Spinal cord (tissue), 9 donors: ENCODE measurements at regions not wholly inside any gene's neighbourhood (a gene's known extent, or its start where the extent isn't known, plus 50 kb on each side); places are given as distances from the start of the nearest gene placed in this dataset.
"Not testable (repeated sequence)": the region's sequence is repeated elsewhere in the genome, so short reads cannot be mapped to it uniquely, and the experiment has no call there.

ENCODE experiments used
- DNase-seq, 6 donors: peaks; one replicate each; pipeline versions ENCODE4 v3.0.0 to v3.0.0-alpha.2; 2013 to 2015; ENCODE audit warnings: low spot score in 6 of 6, low read depth in 4 of 6
- H3K27ac ChIP-seq: one replicate; pipeline ENCODE4 v1.5.1; 2013; ENCODE audit warnings: low read depth, low read length, control low read depth
- H3K27me3 ChIP-seq: one replicate; pipeline ENCODE4 v1.6.1; 2013; ENCODE audit warnings: low read length; ENCODE audit not compliant: control insufficient read depth, insufficient read depth
- H3K36me3 ChIP-seq: one replicate; pipeline ENCODE4 v1.6.1; 2013; ENCODE audit warnings: low read length; ENCODE audit not compliant: control insufficient read depth, insufficient read depth
- H3K4me1 ChIP-seq: one replicate; pipeline ENCODE4 v1.6.1; 2013; ENCODE audit warnings: low read length; ENCODE audit not compliant: control insufficient read depth, insufficient read depth
- H3K4me3 ChIP-seq: one replicate; pipeline ENCODE4 v1.5.1; 2013; ENCODE audit warnings: low read depth, low read length, control low read depth
- H3K9me3 ChIP-seq: one replicate; pipeline ENCODE4 v1.6.1; 2013; ENCODE audit warnings: low read length; ENCODE audit not compliant: control insufficient read depth, insufficient read depth
- WGBS: methylation state at CpG from one replicate; pipeline ENCODE4 v1.1.5; 2013; ENCODE audit warnings: missing lambda C conversion rate; ENCODE audit not compliant: insufficient coverage; 5-methylcytosine and 5-hydroxymethylcytosine counted together
- donor health status: healthy.

GRCh38 chr15:35181538-35181937 lies 96.4 kb upstream of the NANOGP8 start:
- H3K27ac ChIP-seq = no peak overlapping the region
- DNase-seq = no peak
- no peak overlapping the region for H3K4me3 ChIP-seq
- H3K9me3 ChIP-seq = no peaks in the 10 kb centered on the region
- no peaks in the 10 kb centered on the region for H3K4me1 ChIP-seq
- no peaks in the 10 kb centered on the region for H3K36me3 ChIP-seq
- H3K27me3 ChIP-seq = no peaks in the 10 kb centered on the region

DNA sequence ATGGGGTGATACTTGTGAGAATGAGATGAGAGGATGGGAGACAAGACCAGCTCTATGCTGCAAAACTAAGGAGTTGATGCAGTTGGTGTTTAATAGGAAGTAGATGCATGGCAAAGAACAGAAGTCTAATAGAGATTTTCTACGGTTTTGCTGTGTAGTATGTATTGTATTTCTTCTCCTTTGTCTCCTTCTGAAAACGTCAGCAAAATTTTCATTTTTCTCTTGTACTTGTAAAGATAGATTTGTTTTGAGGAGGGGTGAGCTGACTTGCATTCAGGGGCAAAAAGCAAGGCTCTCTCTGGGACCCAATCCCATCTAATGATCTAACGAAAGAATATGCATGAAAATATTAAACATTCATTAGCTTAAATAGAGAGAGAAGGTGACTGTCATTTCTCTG lies 94.6 kb upstream of the NANOGP8 start:
- Histone ChIP-seq H3K36me3 (no peaks in the 10 kb centered on the region), H3K4me3 (no peak overlapping the region), H3K27me3 (no peaks in the 10 kb centered on the region), H3K9me3 (no peaks in the 10 kb centered on the region), H3K4me1 (no peaks in the 10 kb centered on the region), H3K27ac (no peak overlapping the region)
- WGBS = 38% methylated on average over 1 of the region's 3 CpGs
- DNase-seq = no peak

DNA sequence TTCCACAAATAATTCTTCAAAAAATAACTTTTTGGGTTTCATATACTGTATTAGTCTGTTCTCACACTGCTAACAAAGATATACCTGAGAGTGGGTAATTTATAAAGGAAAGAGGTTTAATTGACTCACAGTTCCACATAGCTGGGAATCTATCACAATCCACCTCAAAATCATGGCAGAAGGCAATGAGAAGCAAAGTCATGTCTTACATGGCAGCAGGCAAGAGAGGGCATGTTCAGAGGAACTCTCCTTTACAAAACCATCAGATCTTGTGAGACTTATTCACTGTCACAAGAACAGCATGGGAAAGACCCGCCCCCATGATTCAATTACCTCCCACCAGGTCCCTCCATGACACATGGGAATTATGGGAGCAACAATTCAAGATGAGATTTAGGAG lies 93.1 kb upstream of the NANOGP8 start:
- not testable (repeated sequence) for H3K4me3 ChIP-seq, H3K9me3 ChIP-seq, H3K27me3 ChIP-seq, DNase-seq, H3K4me1 ChIP-seq, H3K27ac ChIP-seq, H3K36me3 ChIP-seq
- no CpG with 5 or more reads among the region's 1 CpG for WGBS

DNA sequence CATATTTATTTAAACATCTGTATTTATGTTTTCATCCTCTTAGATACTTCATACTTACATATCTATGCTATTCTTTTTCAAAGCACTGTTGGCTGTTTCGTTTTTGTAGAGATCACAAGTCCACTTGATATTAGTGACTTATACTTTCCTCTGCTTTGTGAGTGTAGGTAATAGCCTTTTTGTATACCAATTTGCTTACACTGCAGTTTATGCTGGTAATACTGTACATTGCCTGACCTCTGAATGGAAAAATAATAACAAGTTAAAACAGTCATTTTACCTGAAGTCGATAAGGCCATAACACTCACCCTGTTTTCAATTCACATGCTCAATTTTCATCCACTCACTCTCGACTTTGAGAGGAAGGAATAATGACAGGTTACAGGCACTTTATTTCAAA lies 89.9 kb upstream of the NANOGP8 start:
- Histone ChIP-seq H3K9me3 (no peaks in the 10 kb centered on the region), H3K36me3 (no peaks in the 10 kb centered on the region), H3K4me3 (no peak overlapping the region), H3K27me3 (no peaks in the 10 kb centered on the region), H3K27ac (no peak overlapping the region), H3K4me1 (no peaks in the 10 kb centered on the region)
- 67% methylated on average over 1 of the region's 3 CpGs for WGBS
- DNase-seq = peak in 1 of 6 donors; percentile 18

DNA sequence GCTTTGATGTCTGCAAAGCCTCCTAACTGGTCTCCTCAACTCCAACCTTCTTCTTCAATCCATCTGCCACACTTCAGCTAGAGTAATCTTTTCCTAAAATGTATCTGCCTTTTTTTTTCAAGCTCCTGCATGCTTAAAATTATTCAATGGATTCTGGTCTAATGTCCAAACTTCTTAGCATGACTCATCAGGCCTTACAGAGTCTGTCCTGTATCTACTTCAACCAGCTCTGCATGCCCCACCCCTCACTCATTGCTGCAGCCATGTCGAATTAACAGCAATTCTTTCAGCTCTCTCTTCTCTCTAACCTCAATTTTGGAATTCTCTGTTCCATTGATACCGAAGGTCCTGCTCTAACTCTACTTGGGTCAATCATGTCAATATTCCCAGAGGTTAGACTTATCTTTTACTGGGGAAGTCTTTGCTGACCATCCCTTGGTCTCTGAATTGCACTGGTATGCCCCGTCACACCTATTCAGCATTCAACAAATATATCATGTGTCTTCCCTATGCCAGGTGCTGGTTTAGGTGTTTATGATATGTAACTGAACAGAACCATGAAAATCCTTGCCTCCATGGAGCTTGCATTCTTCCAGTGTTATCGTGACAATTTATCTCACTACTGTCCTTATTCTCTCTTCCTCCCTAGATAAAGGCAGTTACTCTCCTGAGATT lies 88.5 kb upstream of the NANOGP8 start:
- H3K27me3 ChIP-seq = no peaks in the 10 kb centered on the region
- H3K9me3 ChIP-seq = no peaks in the 10 kb centered on the region
- no peaks in the 10 kb centered on the region for H3K4me1 ChIP-seq
- 61% methylated on average over 2 of the region's 4 CpGs for WGBS
- H3K4me3 ChIP-seq = no peak overlapping the region
- no peaks in the 10 kb centered on the region for H3K36me3 ChIP-seq
- no peak overlapping the region for H3K27ac ChIP-seq
- DNase-seq = no peak

DNA sequence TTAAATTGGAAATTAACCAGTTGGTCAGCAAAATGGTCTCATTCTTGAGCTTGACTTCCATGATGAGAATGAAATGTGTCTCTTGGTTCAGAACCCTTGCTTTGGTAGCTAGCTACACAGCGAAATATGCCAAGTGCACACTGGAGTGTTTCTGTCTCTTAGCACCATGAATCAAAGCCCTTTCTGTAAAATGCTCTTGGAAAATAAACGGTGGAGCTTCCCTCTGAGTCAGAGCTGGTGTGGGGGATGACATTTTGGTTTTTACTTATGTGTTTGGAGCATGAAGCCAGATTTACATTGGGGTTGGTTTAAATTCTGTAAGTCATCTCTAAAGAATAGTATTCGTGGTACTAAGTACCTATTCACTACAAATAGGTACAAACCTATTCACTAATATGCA lies 85.1 kb upstream of the NANOGP8 start:
- no peak overlapping the region for H3K27ac ChIP-seq
- peak in 1 of 6 donors; percentile 44 for DNase-seq
- no peaks in the 10 kb centered on the region for H3K4me1 ChIP-seq
- H3K4me3 ChIP-seq = no peak overlapping the region
- no peaks in the 10 kb centered on the region for H3K27me3 ChIP-seq
- no peaks in the 10 kb centered on the region for H3K36me3 ChIP-seq
- 44% methylated on average over 2 of the region's 3 CpGs for WGBS
- H3K9me3 ChIP-seq = no peaks in the 10 kb centered on the region

- WGBS = no CpG with 5 or more reads among the region's 4 CpGs
- no peak overlapping the region for H3K27ac ChIP-seq
- no peaks in the 10 kb centered on the region for H3K4me1 ChIP-seq
- no peaks in the 10 kb centered on the region for H3K9me3 ChIP-seq
- H3K36me3 ChIP-seq = no peaks in the 10 kb centered on the region
- H3K27me3 ChIP-seq = no peaks in the 10 kb centered on the region
- no peak overlapping the region for H3K4me3 ChIP-seq
- DNase-seq = peak in 1 of 6 donors; percentile 55
These were observed 83.4 kb upstream of the NANOGP8 start for GRCh38 chr15:35168464-35168863.

DNA sequence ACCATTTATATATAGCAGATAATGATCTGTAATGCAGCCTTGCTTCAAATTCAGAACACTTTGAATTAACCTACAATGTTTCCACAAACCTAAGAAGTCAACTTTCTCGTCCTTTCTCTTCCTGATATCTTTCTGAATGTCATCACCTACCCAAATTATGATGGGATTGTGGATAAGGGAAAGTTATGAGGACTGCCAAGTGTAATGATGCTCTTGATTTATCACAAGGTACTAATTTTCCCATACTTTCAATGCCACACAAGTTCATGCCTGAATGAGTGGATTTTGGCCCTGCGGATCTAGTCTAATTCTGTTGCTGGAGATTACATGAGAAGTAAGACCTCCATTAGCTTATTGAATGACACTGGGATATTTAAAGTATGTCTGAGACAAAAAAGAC lies 82.6 kb upstream of the NANOGP8 start:
- H3K4me3 ChIP-seq = no peak overlapping the region
- no CpG with 5 or more reads among the region's 2 CpGs for WGBS
- DNase-seq = no peak
- H3K9me3 ChIP-seq = no peaks in the 10 kb centered on the region
- H3K27me3 ChIP-seq = no peaks in the 10 kb centered on the region
- no peak overlapping the region for H3K27ac ChIP-seq
- no peaks in the 10 kb centered on the region for H3K4me1 ChIP-seq
- H3K36me3 ChIP-seq = no peaks in the 10 kb centered on the region

- H3K4me1 ChIP-seq = no peaks in the 10 kb centered on the region
- H3K27me3 ChIP-seq = no peaks in the 10 kb centered on the region
- no peak overlapping the region for H3K27ac ChIP-seq
- H3K36me3 ChIP-seq = no peaks in the 10 kb centered on the region
- H3K4me3 ChIP-seq = no peak overlapping the region
- no peaks in the 10 kb centered on the region for H3K9me3 ChIP-seq
- DNase-seq = no peak
- 80% methylated on average over 1 of the region's 3 CpGs for WGBS
These were observed 81.8 kb upstream of the NANOGP8 start for GRCh38 chr15:35166730-35167359.

DNA sequence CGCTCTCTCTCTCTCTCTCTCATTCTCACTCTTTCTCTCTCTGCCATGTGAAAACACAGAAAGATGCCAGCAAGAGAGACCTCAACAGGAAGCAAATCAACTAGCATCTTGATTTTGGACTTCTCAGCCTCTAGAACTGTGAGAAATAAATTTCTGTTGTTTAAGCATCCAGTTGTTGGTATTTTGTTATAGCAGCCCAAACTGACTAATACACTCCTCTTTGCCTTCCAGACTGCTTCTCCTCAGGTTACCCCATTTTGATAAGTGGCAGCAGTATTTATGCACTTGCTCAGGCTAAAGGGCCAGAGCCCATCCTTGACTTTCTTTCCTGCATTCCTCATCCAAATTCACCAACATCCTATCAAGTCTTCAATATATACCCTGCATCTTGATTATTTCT lies 76.6 kb upstream of the NANOGP8 start:
- no CpG with 5 or more reads among the region's 1 CpG for WGBS
- no peaks in the 10 kb centered on the region for H3K36me3 ChIP-seq
- H3K27me3 ChIP-seq = no peaks in the 10 kb centered on the region
- no peaks in the 10 kb centered on the region for H3K4me1 ChIP-seq
- no peaks in the 10 kb centered on the region for H3K9me3 ChIP-seq
- no peak overlapping the region for H3K27ac ChIP-seq
- H3K4me3 ChIP-seq = no peak overlapping the region
- no peak for DNase-seq
